ENCODE measurements at regions not wholly inside any gene's neighbourhood (a gene's known extent, or its start where the extent isn't known, plus 50 kb on each side); places are given as distances from the start of the nearest gene placed in this dataset.
"Not testable (repeated sequence)": the region's sequence is repeated elsewhere in the genome, so short reads cannot be mapped to it uniquely, and the experiment has no call there.

DNA sequence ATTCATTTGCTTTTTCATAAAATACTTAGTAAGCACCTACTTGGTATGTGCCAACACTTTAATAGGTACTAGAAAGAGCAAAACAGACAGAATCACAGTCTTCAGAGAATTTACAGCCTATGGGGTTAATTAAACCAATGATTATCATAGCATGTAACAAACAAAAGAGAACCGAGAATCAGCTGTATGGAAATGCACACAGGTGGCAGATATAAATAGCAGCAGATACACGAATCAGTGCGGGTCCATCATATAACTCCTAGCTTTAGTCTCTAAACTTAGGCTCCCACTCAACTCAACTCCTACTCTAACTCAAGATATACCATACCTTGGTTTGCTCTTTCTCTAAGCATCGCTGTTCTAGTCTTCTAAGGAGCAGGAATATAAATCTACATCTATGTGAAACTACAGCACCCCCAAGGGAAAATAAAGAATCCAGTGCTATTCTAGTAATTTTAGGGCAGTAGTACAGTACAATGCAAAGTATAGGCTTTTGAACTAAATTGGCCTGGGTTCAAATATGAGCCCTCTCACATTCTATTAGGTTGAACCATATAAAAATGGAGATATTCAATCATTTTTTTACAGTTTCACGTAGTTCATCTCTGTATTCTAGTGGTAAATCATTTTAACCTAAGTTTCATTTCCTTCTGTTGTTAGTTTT is 108.5 kb upstream of the NBPF9 start:
- TF ChIP-seq, protein P1, sequence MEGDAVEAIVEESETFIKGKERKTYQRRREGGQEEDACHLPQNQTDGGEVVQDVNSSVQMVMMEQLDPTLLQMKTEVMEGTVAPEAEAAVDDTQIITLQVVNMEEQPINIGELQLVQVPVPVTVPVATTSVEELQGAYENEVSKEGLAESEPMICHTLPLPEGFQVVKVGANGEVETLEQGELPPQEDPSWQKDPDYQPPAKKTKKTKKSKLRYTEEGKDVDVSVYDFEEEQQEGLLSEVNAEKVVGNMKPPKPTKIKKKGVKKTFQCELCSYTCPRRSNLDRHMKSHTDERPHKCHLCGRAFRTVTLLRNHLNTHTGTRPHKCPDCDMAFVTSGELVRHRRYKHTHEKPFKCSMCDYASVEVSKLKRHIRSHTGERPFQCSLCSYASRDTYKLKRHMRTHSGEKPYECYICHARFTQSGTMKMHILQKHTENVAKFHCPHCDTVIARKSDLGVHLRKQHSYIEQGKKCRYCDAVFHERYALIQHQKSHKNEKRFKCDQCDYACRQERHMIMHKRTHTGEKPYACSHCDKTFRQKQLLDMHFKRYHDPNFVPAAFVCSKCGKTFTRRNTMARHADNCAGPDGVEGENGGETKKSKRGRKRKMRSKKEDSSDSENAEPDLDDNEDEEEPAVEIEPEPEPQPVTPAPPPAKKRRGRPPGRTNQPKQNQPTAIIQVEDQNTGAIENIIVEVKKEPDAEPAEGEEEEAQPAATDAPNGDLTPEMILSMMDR (IDR thresholded peaks at IDR 0.05) = not testable (repeated sequence)
- not testable (repeated sequence) for TF ChIP-seq POLR2A (IDR thresholded peaks at IDR 0.05)
